K562 (cell line): ENCODE measurements at regions not wholly inside any gene's neighbourhood (a gene's known extent, or its start where the extent isn't known, plus 50 kb on each side); places are given as distances from the start of the nearest gene placed in this dataset.
A peak's percentile ranks its signal among the peaks of the same experiment; 100 is the strongest.

Experiments used
- CREB1 ChIP-seq, 2 experiments: sonication (generic) in 1 of 2; formaldehyde crosslinking in 1 of 2; IDR thresholded peaks; 2 replicates each; pipeline versions ENCODE4 v1.6.1 to v1.8.0; 2012 to 2022; ENCODE audit warnings: inconsistent platforms in 1 of 2, mild to moderate bottlenecking in 1 of 2, missing genetic modification reagents in 1 of 2, moderate library complexity in 1 of 2
- E2F3 ChIP-seq: fragments of 250-450 bp; sonication (Bioruptor Pico); IDR thresholded peaks from 2 replicates; pipeline ENCODE4 v1.4.0; 2020; ENCODE audit warnings: mild to moderate bottlenecking
- E2F6 ChIP-seq, 2 experiments: IDR thresholded peaks; 2 replicates each; pipeline ENCODE4 v1.6.1; 2011; ENCODE audit warnings: borderline replicate concordance in 1 of 2, control low read depth in 1 of 2, low read depth in 1 of 2, low read length in 1 of 2, mild to moderate bottlenecking in 1 of 2, mixed read lengths in 1 of 2, moderate library complexity in 1 of 2; ENCODE audit not compliant: insufficient read depth in 1 of 2, insufficient read length in 1 of 2, poor library complexity in 1 of 2, severe bottlenecking in 1 of 2; ENCODE audit errors: extremely low read depth in 1 of 2
- FOXK1 ChIP-seq: sonication (generic); formaldehyde crosslinking; IDR thresholded peaks from 2 replicates; pipeline ENCODE4 v1.8.0; 2022; ENCODE audit warnings: missing genetic modification reagents, mild to moderate bottlenecking, borderline replicate concordance
- HDAC1 ChIP-seq, 2 experiments: fragments of 450-650 bp; IDR thresholded peaks; 2 replicates each; pipeline ENCODE4 v1.6.1; 2016 to 2017; ENCODE audit warnings: inconsistent platforms in 1 of 2, mild to moderate bottlenecking in 1 of 2, moderate library complexity in 1 of 2
- MIER1 ChIP-seq: fragments of 450-650 bp; IDR thresholded peaks from 2 replicates; pipeline ENCODE4 v1.6.1; 2016; ENCODE audit warnings: antibody characterized with exemption, mild to moderate bottlenecking, low read depth
- MYC ChIP-seq, 2 experiments: fragments of 250-450 bp in 1 of 2; sonication (Bioruptor Pico) in 1 of 2; IDR thresholded peaks; 2 replicates each; pipeline versions ENCODE4 v1.5.1 to v1.6.1; 2012 to 2021; ENCODE audit warnings: low read depth in 2 of 2, borderline replicate concordance in 1 of 2, improper control_type of control experiment in 1 of 2, low read length in 1 of 2, mild to moderate bottlenecking in 1 of 2, moderate library complexity in 1 of 2
- NR2F6 ChIP-seq: fragments of 450-650 bp; formaldehyde crosslinking; IDR thresholded peaks from 2 replicates; pipeline ENCODE4 v1.4.0; 2020; ENCODE audit warnings: mild to moderate bottlenecking
- NRF1 ChIP-seq, 2 experiments: fragments of 450-650 bp; IDR thresholded peaks in 1 of 2; conservative IDR thresholded peaks in 1 of 2; 2 replicates each; pipeline ENCODE4 v1.6.1; 2014; ENCODE audit warnings: mild to moderate bottlenecking in 2 of 2
- POLR2H ChIP-seq: IDR thresholded peaks from 2 replicates; pipeline ENCODE4 v1.6.1; 2016; ENCODE audit warnings: missing genetic modification characterization, low read depth, mild to moderate bottlenecking, control low read depth, missing compliant biosample characterization, moderate library complexity
- RBBP5 ChIP-seq: fragments of 200-600 bp; sonication (generic); IDR thresholded peaks from 2 replicates; pipeline ENCODE4 v1.6.1; 2012; ENCODE audit warnings: borderline replicate concordance, mild to moderate bottlenecking, low read length, control low read depth, inconsistent platforms; ENCODE audit not compliant: insufficient read depth, poor library complexity, severe bottlenecking
- SMARCB1 ChIP-seq: IDR thresholded peaks from 2 replicates; pipeline ENCODE4 v1.6.1; 2011; ENCODE audit warnings: improper control_type of control experiment, low read depth; ENCODE audit not compliant: insufficient read length
- TAF7 ChIP-seq: fragments of 450-650 bp; IDR thresholded peaks from 2 replicates; pipeline ENCODE4 v1.6.1; 2016; ENCODE audit warnings: missing genetic modification characterization, missing compliant biosample characterization
- TFAP4 ChIP-seq: sonication (generic); formaldehyde crosslinking; IDR thresholded peaks from 2 replicates; pipeline ENCODE4 v1.8.0; 2022; ENCODE audit warnings: missing genetic modification reagents, mild to moderate bottlenecking, moderate library complexity, borderline replicate concordance
- VEZF1 ChIP-seq: fragments of 200-800 bp; sonication (Bioruptor generic); IDR thresholded peaks from 2 replicates; pipeline ENCODE4 v1.6.1; 2017; ENCODE audit warnings: missing genetic modification characterization, missing compliant biosample characterization
- ZNF316 ChIP-seq: fragments of 450-650 bp; IDR thresholded peaks from 2 replicates; pipeline ENCODE4 v1.6.1; 2016

GRCh38 chr15:62389885-62390790 is 225.1 kb upstream of the C2CD4B start, which contains the start of gene TLN2 (continued):
- TF ChIP-seq MIER1 (no peak), HDAC1 (IDR thresholded peaks at IDR 0.05) (no peak), VEZF1 (CRISPR knock-in tag) (peak; percentile 65; the same call in 1 of the 2 replicates), TAF7 (tag) (no peak), TFAP4 (peak; percentile 36; the same call in 1 of the 2 replicates), CREB1 (IDR thresholded peaks at IDR 0.05) (peak; percentile 80), CREB1 (CRISPR knock-in tag; IDR thresholded peaks at IDR 0.05) (peak; percentile 72), NRF1 (conservative IDR thresholded peaks at IDR 0.05 in 1 of 2, IDR thresholded peaks at IDR 0.05 in 1 of 2) (peak in 1 of 2 experiments; percentile 52; a peak in 2 of 4 replicates), ZNF316 (no peak), FOXK1 (CRISPR knock-in tag) (no peak), E2F6 (IDR thresholded peaks at IDR 0.05; ENCODE audit: borderline replicate concordance in 1 of 2, extremely low read depth in 1 of 2, insufficient read depth in 1 of 2, insufficient read length in 1 of 2, low read depth in 1 of 2, low read length in 1 of 2, poor library complexity in 1 of 2, severe bottlenecking in 1 of 2) (peak in 1 of 2 experiments; percentile 73), POLR2H (tag) (peak; percentile 71), MYC (IDR thresholded peaks at IDR 0.05; ENCODE audit: low read depth, low read length) (peak; percentile 77), MYC (CRISPR knock-in tag; IDR thresholded peaks at IDR 0.05; ENCODE audit: borderline replicate concordance, low read depth) (no peak), RBBP5 (peak; percentile 78), SMARCB1 (no peak), E2F3 (peak; percentile 74; the same call in 1 of the 2 replicates), NR2F6 (no peak)
